ENCODE measurements at regions not wholly inside any gene's neighbourhood (a gene's known extent, or its start where the extent isn't known, plus 50 kb on each side); places are given as distances from the start of the nearest gene placed in this dataset.

- no peak for TF ChIP-seq EZH2 (IDR thresholded peaks at IDR 0.05; ENCODE audit: insufficient read depth, poor library complexity, severe bottlenecking)
- no peak for TF ChIP-seq EZH2phosphoT487 (IDR thresholded peaks at IDR 0.05; ENCODE audit: insufficient read depth, low read depth)
Measured at GRCh38 chr14:27485193-27485592, 887.4 kb upstream of the NOVA1 start.
